ENCODE measurements at regions not wholly inside any gene's neighbourhood (a gene's known extent, or its start where the extent isn't known, plus 50 kb on each side); places are given as distances from the start of the nearest gene placed in this dataset.
"Not testable (repeated sequence)": the region's sequence is repeated elsewhere in the genome, so short reads cannot be mapped to it uniquely, and the experiment has no call there.

- Histone ChIP-seq H3T11ph (ENCODE audit: low read length) (no peak overlapping the region), H3K27me3 (ENCODE audit: insufficient read depth, low read length) (no peaks in the 10 kb centered on the region), H2BK20ac (ENCODE audit: low read depth, low read length, poor library complexity, severe bottlenecking) (no peak overlapping the region), H2AK5ac (ENCODE audit: insufficient read length, low read length) (no peak overlapping the region), H3K18ac (ENCODE audit: insufficient read length, low read depth, low read length) (no peak overlapping the region), H3K79me1 (ENCODE audit: insufficient read depth, low read depth, low read length, poor library complexity, severe bottlenecking) (no peaks in the 10 kb centered on the region), H3K27ac (ENCODE audit: insufficient read length, low read depth, low read length) (no peak overlapping the region), H3K4ac (ENCODE audit: low read depth, low read length) (no peak overlapping the region), H4K5ac (ENCODE audit: insufficient read length, low read depth, low read length) (no peak overlapping the region), H2BK12ac (ENCODE audit: insufficient read length, low read depth, low read length) (no peak overlapping the region), H3K56ac (ENCODE audit: insufficient read length, low read depth, low read length) (no peak overlapping the region), H3K9me3 (ENCODE audit: control insufficient read depth, low read depth, low read length) (no peaks in the 10 kb centered on the region), H3K4me1 (ENCODE audit: insufficient read depth, low read length) (peaks cover 4% of the 10 kb centered on the region; the same call in 1 of the 2 replicates), H3K79me2 (ENCODE audit: insufficient read depth, low read length) (no peaks in the 10 kb centered on the region), H3K23ac (ENCODE audit: insufficient read length, low read depth, low read length) (no peak overlapping the region), H4K8ac (replicated peaks; ENCODE audit: insufficient read length, low read depth, low read length) (no peak overlapping the region), H2BK5ac (ENCODE audit: insufficient read length, low read length) (no peak overlapping the region), H2BK15ac (ENCODE audit: low read depth, low read length) (no peak overlapping the region), H2BK120ac (ENCODE audit: low read depth, low read length, poor library complexity, severe bottlenecking) (no peak overlapping the region), H3K23me2 (ENCODE audit: insufficient read length, low read depth, low read length, poor library complexity, severe bottlenecking) (no peaks in the 10 kb centered on the region), H4K91ac (ENCODE audit: insufficient read length, low read depth, low read length) (no peak overlapping the region), H3K4me2 (ENCODE audit: insufficient read depth, insufficient read length, low read length) (no peak overlapping the region), H2AFZ (ENCODE audit: low read length) (no peak overlapping the region), H3K9ac (ENCODE audit: extremely low read depth, insufficient read length, low read length) (no peak overlapping the region), H3K14ac (ENCODE audit: insufficient read depth, low read length) (no peak overlapping the region), H4K20me1 (ENCODE audit: control insufficient read depth, insufficient read depth, insufficient read length) (no peaks in the 10 kb centered on the region)
- Mint-ChIP-seq H3K4me3 (no peak overlapping the region), H3K27me3 (ENCODE audit: low read depth) (no peaks in the 10 kb centered on the region), H3K27ac (no peak overlapping the region), H3K4me1 (peaks cover 8 to 9% of the 10 kb centered on the region in 2 experiments), H3K9me3 (no peaks in the 10 kb centered on the region), H3K36me3 (ENCODE audit: insufficient read depth in 1 of 3, low read depth in 3 of 3) (no peaks in the 10 kb centered on the region)
- WGBS (ENCODE audit: extremely low coverage, insufficient read length, low lambda C conversion rate), result no CpG with 5 or more reads among the region's 5 CpGs
- DNase-seq, result no peak
- TF ChIP-seq CTCF (conservative IDR thresholded peaks at IDR 0.05), result no peak
Measured at GRCh38 chr6:125380474-125380873, 78.7 kb upstream of the HDDC2 start.

DNA sequence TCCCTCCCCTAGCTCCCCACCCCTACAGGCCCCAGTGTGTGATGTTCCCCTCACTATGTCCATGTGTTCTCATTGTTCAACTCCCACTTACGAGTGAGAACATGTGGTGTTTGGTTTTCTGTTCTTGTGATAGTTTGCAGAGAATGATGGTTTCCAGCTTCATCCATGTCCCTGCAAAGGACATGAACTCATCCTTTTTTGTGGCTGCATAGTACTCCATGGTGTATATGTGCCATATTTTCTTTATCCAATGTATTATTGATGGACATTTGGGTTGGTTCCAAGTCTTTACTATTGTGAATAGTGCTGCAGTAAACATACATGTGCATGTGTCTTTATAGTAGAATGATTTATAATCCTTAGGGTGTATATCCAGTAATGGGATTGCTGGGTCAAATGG, 84.6 kb upstream of the HDDC2 start:
- not testable (repeated sequence) for H3K14ac ChIP-seq (ENCODE audit: insufficient read depth, low read length); H4K20me1 ChIP-seq (ENCODE audit: control insufficient read depth, insufficient read depth, insufficient read length); H3K27me3 Mint-ChIP-seq (ENCODE audit: low read depth); H2BK15ac ChIP-seq (ENCODE audit: low read depth, low read length); H3K9ac ChIP-seq (ENCODE audit: extremely low read depth, insufficient read length, low read length); H3K18ac ChIP-seq (ENCODE audit: insufficient read length, low read depth, low read length); H4K91ac ChIP-seq (ENCODE audit: insufficient read length, low read depth, low read length); H3K36me3 Mint-ChIP-seq (ENCODE audit: insufficient read depth in 1 of 3, low read depth in 3 of 3); H3K79me2 ChIP-seq (ENCODE audit: insufficient read depth, low read length); H2BK12ac ChIP-seq (ENCODE audit: insufficient read length, low read depth, low read length); H2AK5ac ChIP-seq (ENCODE audit: insufficient read length, low read length); H2AFZ ChIP-seq (ENCODE audit: low read length); H4K5ac ChIP-seq (ENCODE audit: insufficient read length, low read depth, low read length); H2BK120ac ChIP-seq (ENCODE audit: low read depth, low read length, poor library complexity, severe bottlenecking); H3K56ac ChIP-seq (ENCODE audit: insufficient read length, low read depth, low read length); H2BK5ac ChIP-seq (ENCODE audit: insufficient read length, low read length); H3K23me2 ChIP-seq (ENCODE audit: insufficient read length, low read depth, low read length, poor library complexity, severe bottlenecking); H3K4me2 ChIP-seq (ENCODE audit: insufficient read depth, insufficient read length, low read length); H4K8ac ChIP-seq (replicated peaks; ENCODE audit: insufficient read length, low read depth, low read length); H3K4me3 Mint-ChIP-seq; H3K4ac ChIP-seq (ENCODE audit: low read depth, low read length); H3K27ac Mint-ChIP-seq; H2BK20ac ChIP-seq (ENCODE audit: low read depth, low read length, poor library complexity, severe bottlenecking); DNase-seq; H3K27ac ChIP-seq (ENCODE audit: insufficient read length, low read depth, low read length); H3T11ph ChIP-seq (ENCODE audit: low read length); H3K4me1 Mint-ChIP-seq; H3K27me3 ChIP-seq (ENCODE audit: insufficient read depth, low read length); H3K79me1 ChIP-seq (ENCODE audit: insufficient read depth, low read depth, low read length, poor library complexity, severe bottlenecking); H3K9me3 ChIP-seq (ENCODE audit: control insufficient read depth, low read depth, low read length); H3K4me1 ChIP-seq (ENCODE audit: insufficient read depth, low read length); H3K23ac ChIP-seq (ENCODE audit: insufficient read length, low read depth, low read length)
- peaks cover 0 to 15% of the 10 kb centered on the region in 2 experiments; a peak in 3 of 5 replicates for H3K9me3 Mint-ChIP-seq
- WGBS (ENCODE audit: extremely low coverage, insufficient read length, low lambda C conversion rate), result no CpG with 5 or more reads among the region's 1 CpG
